GM06990 (cell line): ENCODE measurements at regions not wholly inside any gene's neighbourhood (a gene's known extent, or its start where the extent isn't known, plus 50 kb on each side); places are given as distances from the start of the nearest gene placed in this dataset.
"Not testable (repeated sequence)": the region's sequence is repeated elsewhere in the genome, so short reads cannot be mapped to it uniquely, and the experiment has no call there.

Source experiments
- DNase-seq: peaks from one replicate; pipeline ENCODE4 v3.0.0-alpha.2; 2011; ENCODE audit not compliant: insufficient read length; ENCODE audit errors: extremely low read depth
- H3K27me3 ChIP-seq: replicated peaks from 2 replicates; pipeline ENCODE4 v1.6.0; 2011; ENCODE audit warnings: low read length; ENCODE audit not compliant: control insufficient read depth, insufficient read depth
- H3K36me3 ChIP-seq: 2 replicates; pipeline ENCODE4 v1.5.1; 2011; ENCODE audit warnings: low read length; ENCODE audit not compliant: control insufficient read depth, insufficient read depth
- H3K4me3 ChIP-seq: replicated peaks from 2 replicates; pipeline ENCODE4 v1.5.1; 2011; ENCODE audit warnings: low read depth, mild to moderate bottlenecking, control low read depth, low read length
- TF ChIP-seq, protein P1 (sequence below): IDR thresholded peaks from 2 replicates; pipeline ENCODE4 v1.5.1; 2011; ENCODE audit warnings: low read length, control low read depth, mild to moderate bottlenecking, inconsistent platforms; ENCODE audit not compliant: insufficient read depth, poor library complexity, severe bottlenecking

DNA sequence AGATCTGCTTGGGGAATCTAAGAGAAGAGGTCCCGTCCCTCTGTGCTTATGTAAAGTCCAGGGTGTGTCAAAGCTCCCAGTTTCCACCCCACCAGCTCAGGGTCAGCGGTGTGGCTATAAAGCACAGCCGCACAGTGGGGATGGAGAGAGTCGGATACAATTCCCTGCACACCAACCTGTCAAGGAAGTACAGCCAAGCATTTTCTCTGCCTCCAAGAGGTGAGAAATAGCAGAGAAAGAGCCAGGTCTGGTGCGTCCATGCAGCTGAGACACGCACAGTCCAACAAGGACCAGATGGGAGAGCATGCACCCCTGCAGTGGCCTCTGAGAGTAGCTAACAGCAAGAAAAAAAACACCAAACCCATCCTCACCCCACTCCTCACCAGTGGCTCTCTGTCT is 61.3 kb upstream of the WAC start:
- TF ChIP-seq, protein P1, sequence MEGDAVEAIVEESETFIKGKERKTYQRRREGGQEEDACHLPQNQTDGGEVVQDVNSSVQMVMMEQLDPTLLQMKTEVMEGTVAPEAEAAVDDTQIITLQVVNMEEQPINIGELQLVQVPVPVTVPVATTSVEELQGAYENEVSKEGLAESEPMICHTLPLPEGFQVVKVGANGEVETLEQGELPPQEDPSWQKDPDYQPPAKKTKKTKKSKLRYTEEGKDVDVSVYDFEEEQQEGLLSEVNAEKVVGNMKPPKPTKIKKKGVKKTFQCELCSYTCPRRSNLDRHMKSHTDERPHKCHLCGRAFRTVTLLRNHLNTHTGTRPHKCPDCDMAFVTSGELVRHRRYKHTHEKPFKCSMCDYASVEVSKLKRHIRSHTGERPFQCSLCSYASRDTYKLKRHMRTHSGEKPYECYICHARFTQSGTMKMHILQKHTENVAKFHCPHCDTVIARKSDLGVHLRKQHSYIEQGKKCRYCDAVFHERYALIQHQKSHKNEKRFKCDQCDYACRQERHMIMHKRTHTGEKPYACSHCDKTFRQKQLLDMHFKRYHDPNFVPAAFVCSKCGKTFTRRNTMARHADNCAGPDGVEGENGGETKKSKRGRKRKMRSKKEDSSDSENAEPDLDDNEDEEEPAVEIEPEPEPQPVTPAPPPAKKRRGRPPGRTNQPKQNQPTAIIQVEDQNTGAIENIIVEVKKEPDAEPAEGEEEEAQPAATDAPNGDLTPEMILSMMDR, result no peak
- no peaks in the 10 kb centered on the region for H3K36me3 ChIP-seq

DNA sequence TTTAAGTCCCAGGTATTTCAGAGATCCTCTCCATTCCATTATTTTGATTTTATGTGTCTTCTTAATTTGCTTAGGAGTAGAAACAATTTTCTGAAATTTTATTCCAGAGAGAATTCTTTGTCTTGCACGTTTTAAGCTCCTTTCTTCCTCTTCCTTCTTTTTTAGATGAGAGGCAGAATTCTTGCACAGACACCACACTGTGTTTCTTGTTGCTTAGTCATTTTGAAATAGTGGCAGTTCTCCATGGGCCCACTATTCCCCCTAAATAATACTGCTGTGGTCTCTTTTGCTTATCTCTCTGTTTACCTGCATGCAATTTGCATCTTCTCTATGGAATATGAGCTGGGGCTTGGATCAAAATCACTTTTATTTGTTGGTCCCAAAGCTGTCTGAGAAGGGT is 54.3 kb upstream of the WAC start:
- Histone ChIP-seq H3K36me3 (no peaks in the 10 kb centered on the region), H3K4me3 (no peak overlapping the region), H3K27me3 (no peaks in the 10 kb centered on the region)
- TF ChIP-seq, protein P1, result no peak
- no peak for DNase-seq

More for the DNA sequence above, 61.3 kb upstream of the WAC start:
- H3K27me3 ChIP-seq, result no peaks in the 10 kb centered on the region; the same call in 1 of the 2 replicates
- H3K4me3 ChIP-seq, result no peak overlapping the region
- DNase-seq, result no peak

DNA sequence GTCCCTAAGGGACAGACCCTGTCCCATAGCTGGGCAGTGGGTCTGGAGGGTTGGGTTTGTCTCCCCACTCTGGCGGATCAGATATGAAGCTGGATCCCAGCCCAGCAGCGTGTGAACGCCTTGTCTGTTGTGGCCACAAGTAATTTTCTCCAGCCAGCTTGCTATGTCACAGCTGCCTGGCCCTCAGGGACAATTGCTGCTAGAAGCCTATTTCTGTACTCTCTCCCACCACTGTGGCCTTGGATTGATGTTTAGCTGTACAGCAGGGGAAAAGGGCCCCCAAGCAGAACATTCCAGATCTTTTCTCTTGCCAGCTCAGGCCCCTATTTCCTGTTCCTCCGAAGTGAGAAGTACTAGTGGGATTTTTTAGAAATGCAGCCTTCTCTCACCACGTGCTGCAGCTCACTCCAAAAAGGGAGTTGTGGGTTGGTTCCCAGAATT is 53.5 kb upstream of the WAC start:
- TF ChIP-seq, protein P1, result no peak

DNA sequence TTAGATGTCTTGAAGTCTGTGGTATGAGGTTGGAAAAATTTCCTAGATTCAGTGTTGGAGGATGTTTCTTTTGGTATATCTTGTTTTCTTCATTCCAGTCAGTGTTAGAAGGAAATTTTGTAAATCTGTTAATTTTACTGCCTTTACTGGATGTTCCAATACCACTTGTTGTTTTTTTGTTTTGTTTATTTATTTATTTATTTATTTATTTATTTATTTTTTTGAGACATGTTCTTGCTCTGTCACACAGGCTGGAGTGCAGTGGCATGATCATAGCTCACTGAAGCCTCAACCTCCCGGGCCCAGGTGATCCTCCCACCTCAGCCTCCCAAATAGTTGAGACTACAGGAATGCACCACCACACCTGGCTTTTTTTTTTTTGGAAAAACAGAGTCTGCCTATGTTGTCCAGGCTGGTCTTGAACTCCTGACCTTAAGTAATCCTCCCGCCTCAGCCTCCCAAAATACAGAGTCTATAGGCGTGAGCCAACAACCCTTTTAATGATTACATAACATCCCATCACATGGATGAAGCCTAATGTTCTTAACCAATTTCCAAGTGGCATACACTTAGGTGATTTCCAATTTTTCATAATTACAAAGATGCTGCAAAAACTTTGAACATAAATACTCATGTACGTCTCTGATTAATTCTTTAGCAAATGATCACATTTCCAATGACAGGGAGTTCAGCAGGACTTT is 52.8 kb upstream of the WAC start:
- TF ChIP-seq, protein P1, result no peak
- Histone ChIP-seq H3K4me3 (no peak overlapping the region), H3K36me3 (no peaks in the 10 kb centered on the region), H3K27me3 (no peaks in the 10 kb centered on the region)
- no peak for DNase-seq

More for the DNA sequence above, 53.5 kb upstream of the WAC start:
- Histone ChIP-seq H3K27me3 (no peaks in the 10 kb centered on the region), H3K36me3 (no peaks in the 10 kb centered on the region), H3K4me3 (no peak overlapping the region)
- no peak for DNase-seq

DNA sequence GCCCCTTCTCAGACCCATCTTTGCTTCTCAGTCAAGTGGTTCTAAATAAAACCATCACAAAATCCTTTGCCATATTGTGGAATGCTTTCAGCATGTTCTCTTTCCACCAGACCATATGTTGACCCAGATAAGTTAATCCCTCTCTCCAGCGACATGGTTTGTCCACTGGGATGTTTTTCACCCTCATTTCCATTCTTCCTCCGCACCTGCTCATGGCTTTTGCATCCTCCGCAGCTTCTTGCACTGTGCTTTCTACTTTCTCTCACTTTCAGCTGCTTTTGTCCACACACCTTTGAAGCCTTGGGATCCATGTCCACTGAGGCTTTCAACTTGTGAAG is 52.3 kb upstream of the WAC start:
- no peaks in the 10 kb centered on the region for H3K27me3 ChIP-seq
- H3K4me3 ChIP-seq, result no peak overlapping the region
- no peaks in the 10 kb centered on the region for H3K36me3 ChIP-seq
- TF ChIP-seq, protein P1, result no peak
- DNase-seq, result no peak

DNA sequence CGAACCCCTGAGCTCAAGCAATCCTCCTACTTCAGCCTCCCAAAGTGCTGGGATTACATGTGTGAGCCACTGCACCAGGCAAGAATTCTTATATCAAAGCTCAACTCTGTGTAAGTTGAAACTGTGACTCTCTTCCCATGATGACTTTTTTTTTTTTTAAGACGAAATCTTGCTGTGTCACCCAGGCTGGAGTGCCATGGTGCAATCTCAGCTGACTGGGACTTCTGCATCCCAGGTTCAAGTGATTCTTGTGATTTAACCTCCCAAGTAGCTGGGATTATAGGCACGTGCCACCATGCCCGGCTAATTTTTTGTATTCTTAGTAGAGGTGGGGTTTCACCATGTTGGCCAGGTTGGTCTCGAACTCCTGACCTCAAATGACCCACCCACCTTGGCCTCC is 51.6 kb upstream of the WAC start:
- H3K27me3 ChIP-seq, DNase-seq: not testable (repeated sequence)

More for the DNA sequence above, 51.6 kb upstream of the WAC start:
- H3K4me3 ChIP-seq, H3K36me3 ChIP-seq: not testable (repeated sequence)
